OCI-LY7 (cell line): ENCODE measurements at regions not wholly inside any gene's neighbourhood (a gene's known extent, or its start where the extent isn't known, plus 50 kb on each side); places are given as distances from the start of the nearest gene placed in this dataset. TPM values are rescaled to one million over a fixed set of nuclear protein-coding genes. Genes with fewer than 3 reads are reported as not detected.

Experiments used
- BruUV-seq: library from RNA; stranded (reverse); fragments of 400-500 nt; replicated peaks from 2 replicates; lab custom pipeline; 2021; lab: Mats Ljungman, UMichigan
- CTCF ChIA-PET: fragments of 300-600 bp; sonication (Branson Sonifier 250); formaldehyde crosslinking; loops from one replicate; lab custom pipeline; 2022; ENCODE audit warnings: antibody characterized with exemption; ENCODE audit not compliant: unreplicated experiment; lab: Charles Lee
- POLR2A ChIA-PET: fragments of 300-600 bp; sonication (Branson Sonifier 250); formaldehyde crosslinking; loops from one replicate; lab custom pipeline; 2022; ENCODE audit warnings: antibody characterized with exemption; lab: Charles Lee
- DNase-seq: peaks from one replicate; pipeline ENCODE4 v3.0.0-alpha.2; 2015; ENCODE audit warnings: low spot score
- H2AFZ ChIP-seq: fragments of 200-600 bp; sonication (generic), shearing (Covaris generic); 2 replicates; pipeline ENCODE4 v1.6.1; 2014; ENCODE audit warnings: mild to moderate bottlenecking, antibody characterized with exemption, low read length, moderate library complexity
- H3K27ac ChIP-seq: fragments of 200-600 bp; sonication (generic); 2 replicates; pipeline ENCODE4 v1.5.1; 2014; ENCODE audit warnings: mixed run types, low read depth, mild to moderate bottlenecking, moderate library complexity, low read length, inconsistent platforms; ENCODE audit not compliant: poor library complexity, severe bottlenecking
- H3K36me3 ChIP-seq: fragments of 200-600 bp; sonication (generic); 2 replicates; pipeline ENCODE4 v1.6.1; 2014; ENCODE audit warnings: mild to moderate bottlenecking, antibody characterized with exemption, low read length, moderate library complexity, mixed read lengths; ENCODE audit not compliant: insufficient read depth
- H3K4me1 ChIP-seq: fragments of 200-600 bp; sonication (generic); 2 replicates; pipeline ENCODE4 v1.5.1; 2014; ENCODE audit warnings: mild to moderate bottlenecking, low read length; ENCODE audit not compliant: insufficient read depth, poor library complexity, severe bottlenecking
- H3K4me2 ChIP-seq: fragments of 200-600 bp; sonication (generic); 2 replicates; pipeline ENCODE4 v1.6.1; 2014; ENCODE audit warnings: mild to moderate bottlenecking, low read length
- H3K4me3 ChIP-seq: fragments of 200-600 bp; sonication (generic); 2 replicates; pipeline ENCODE4 v1.5.1; 2014; ENCODE audit warnings: mild to moderate bottlenecking, low read depth, low read length; ENCODE audit not compliant: poor library complexity, severe bottlenecking
- H3K79me2 ChIP-seq: fragments of 200-600 bp; sonication (generic); 2 replicates; pipeline ENCODE4 v1.6.1; 2016; ENCODE audit warnings: low read depth, mild to moderate bottlenecking, low read length, moderate library complexity, mixed read lengths; ENCODE audit not compliant: insufficient read depth
- H3K9me2 ChIP-seq: fragments of 200-600 bp; sonication (generic); 2 replicates; pipeline ENCODE4 v1.6.1; 2016; ENCODE audit warnings: mild to moderate bottlenecking, low read length, mixed read lengths; ENCODE audit not compliant: insufficient read depth
- H3K9me3 ChIP-seq: fragments of 200-600 bp; sonication (generic); 2 replicates; pipeline ENCODE4 v1.6.1; 2014; ENCODE audit warnings: mild to moderate bottlenecking, mixed run types, low read length, mixed read lengths
- H4K20me1 ChIP-seq: fragments of 200-600 bp; sonication (generic); 2 replicates; pipeline ENCODE4 v1.6.1; 2014; ENCODE audit warnings: mild to moderate bottlenecking, antibody characterized with exemption, low read length, moderate library complexity, mixed read lengths; ENCODE audit not compliant: insufficient read depth
- CTCF ChIP-seq: fragments of 200-600 bp; sonication (generic); conservative IDR thresholded peaks from 2 replicates; pipeline ENCODE4 v1.5.1; 2014; ENCODE audit warnings: mild to moderate bottlenecking, antibody characterized with exemption, low read length, moderate library complexity, mixed read lengths
- EZH2phosphoT487 ChIP-seq: fragments of 200-600 bp; sonication (generic); IDR thresholded peaks from 2 replicates; pipeline ENCODE4 v1.6.1; 2018; ENCODE audit warnings: low read depth, borderline replicate concordance, mild to moderate bottlenecking, mixed run types, antibody characterized with exemption, low read length, moderate library complexity, mixed read lengths
- intact Hi-C: fragments of 100-400 bp; cut with micrococcal nuclease; formaldehyde crosslinking; loops from one replicate; pipeline ENCODE4 v1.10.0; 2022; ENCODE audit not compliant: unreplicated experiment
- microRNA-seq: library from miRNA; unstranded; fragments of <30 nt; microRNA quantifications from one replicate; pipeline ENCODE4 v1.2.0, GENCODE V29; 2022; ENCODE audit warnings: borderline replicate concordance
- small RNA-seq: library from RNA; depleted of rRNA; stranded (forward); fragments of <200 nt; gene quantifications from one replicate; pipeline ENCODE3, GENCODE V24; 2014

DNA sequence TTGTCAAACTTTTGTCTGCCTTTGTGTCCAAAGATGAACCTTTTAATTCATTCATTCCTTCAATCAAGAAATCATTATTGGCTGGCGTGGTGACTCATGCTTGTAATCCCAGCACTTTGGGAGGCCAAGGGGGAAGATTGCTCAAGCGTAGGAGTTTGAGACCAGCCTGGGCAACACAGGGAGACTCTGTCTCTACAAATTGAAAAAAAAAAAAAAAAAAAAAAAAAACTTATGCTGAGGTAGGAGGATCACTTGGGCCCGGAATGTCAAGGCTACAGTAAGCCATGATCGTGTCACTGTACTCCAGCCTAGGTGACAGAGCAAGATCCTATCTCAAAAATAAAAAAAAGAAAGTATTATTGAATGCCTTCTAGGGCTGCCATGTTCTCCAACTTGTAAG is 51.3 kb upstream of the CXADR start:
- Histone ChIP-seq H3K4me2 (no peak overlapping the region), H3K9me3 (peaks cover 7% of the 10 kb centered on the region; the same call in 1 of the 2 replicates), H4K20me1 (no peaks in the 10 kb centered on the region), H2AFZ (no peak overlapping the region), H3K36me3 (no peaks in the 10 kb centered on the region), H3K4me3 (no peak overlapping the region), H3K79me2 (no peaks in the 10 kb centered on the region), H3K9me2 (no peaks in the 10 kb centered on the region), H3K27ac (no peak overlapping the region), H3K4me1 (peaks cover 15% of the 10 kb centered on the region)
- intact Hi-C loops, result no loop called here
- CTCF ChIA-PET, result no interaction called here
- no peak for DNase-seq
- no TSS peak for BruUV-seq
- no peak for TF ChIP-seq EZH2phosphoT487
- TF ChIP-seq CTCF, result no peak
- POLR2A ChIA-PET, result interaction anchor here (0.6 to 1.6 kb wide), 6 partner anchors 9 to 149 kb away, joined by 3 read pairs; no protein-coding TSS in a partner anchor

DNA sequence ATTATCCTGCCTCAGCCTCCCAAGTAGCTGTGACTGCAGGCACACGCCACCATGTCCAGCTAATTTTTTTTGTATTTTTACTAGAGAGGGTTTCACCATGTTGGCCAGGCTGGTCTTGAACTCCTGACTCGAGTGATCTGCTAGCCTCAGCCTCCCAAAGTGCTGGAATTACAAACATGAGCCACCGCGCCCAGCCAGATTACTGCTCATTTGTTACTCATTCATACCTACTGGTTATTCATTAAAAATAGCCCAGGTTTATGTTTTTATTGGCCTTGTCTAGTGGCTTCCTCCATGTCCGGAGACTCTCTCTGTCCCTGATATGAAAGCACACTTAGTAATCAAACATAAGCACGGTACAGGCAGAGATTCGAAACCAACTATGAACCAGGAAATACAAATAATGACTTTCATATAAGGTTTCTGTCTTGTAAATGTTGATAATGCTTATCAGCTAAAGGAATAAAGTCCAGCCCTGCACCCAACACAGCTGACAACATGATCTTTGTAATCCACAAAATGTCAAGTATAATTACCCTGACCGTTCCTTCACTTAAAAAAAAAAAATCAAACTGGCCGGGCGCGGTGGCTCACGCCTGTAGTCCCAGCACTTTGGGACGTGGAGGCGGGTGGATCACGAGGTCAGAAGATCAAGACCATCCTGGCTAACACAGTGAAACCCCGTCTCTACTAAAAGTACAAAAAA is 50.4 kb upstream of the CXADR start:
- POLR2A ChIA-PET, result no interaction called here
- DNase-seq, result no peak
- H3K27ac ChIP-seq, result no peak overlapping the region
- no peaks in the 10 kb centered on the region for H4K20me1 ChIP-seq
- no peak overlapping the region for H3K4me3 ChIP-seq
- intact Hi-C loops, result no loop called here
- no peak overlapping the region for H3K4me2 ChIP-seq
- no TSS peak for BruUV-seq
- H3K36me3 ChIP-seq, result no peaks in the 10 kb centered on the region
- peaks cover 12% of the 10 kb centered on the region for H3K4me1 ChIP-seq
- H3K9me2 ChIP-seq, result no peaks in the 10 kb centered on the region
- no peak overlapping the region for H2AFZ ChIP-seq
- CTCF ChIA-PET, result no interaction called here
- peaks cover 7% of the 10 kb centered on the region; the same call in 1 of the 2 replicates for H3K9me3 ChIP-seq
- TF ChIP-seq CTCF (no peak), EZH2phosphoT487 (no peak)
- no peaks in the 10 kb centered on the region for H3K79me2 ChIP-seq

Small RNAs in the stretch of these regions (microRNA-seq; reads per million reads assigned to microRNA genes)
- gene MIR125B2 (12.9 reads per million, percentile 18 among the genes with 10 or more reads in this experiment), gene MIR99A (230 reads per million, percentile 70 among the genes with 10 or more reads in this experiment), gene MIRLET7C (365 reads per million, percentile 74 among the genes with 10 or more reads in this experiment)

Small RNAs in the stretch of these regions (small RNA-seq; reads per million reads assigned to genes)
- gene MIR125B2 (not detected), gene MIR99A (not detected), gene MIRLET7C (not detected), gene RNU1-98P (2.3 reads per million, percentile 81 among the genes with 10 or more reads in this experiment), gene RNU6-113P (not detected), gene RNU6-426P (not detected), gene SNORD74B (not detected)
